Thoracic aorta (tissue), 2 donors: ENCODE measurements at regions not wholly inside any gene's neighbourhood (a gene's known extent, or its start where the extent isn't known, plus 50 kb on each side); places are given as distances from the start of the nearest gene placed in this dataset.

ENCODE experiments used
- ATAC-seq: fragments of 150-250 bp; one replicate; pipeline ENCODE4 v1.8.0; 2017; ENCODE audit warnings: low read depth; ENCODE audit not compliant: insufficient number of reproducible peaks, low FRiP score
- DNase-seq: peaks from one replicate; pipeline ENCODE4 v3.0.0-alpha.2; 2020; ENCODE audit warnings: low spot score
- H3K27ac ChIP-seq, 2 donors: fragments of 200-600 bp; sonication (generic); 1 replicate in 1 of 2; 2 replicates in 1 of 2; pipeline ENCODE4 v1.5.1; 2016; ENCODE audit warnings: mild to moderate bottlenecking in 2 of 2, moderate library complexity in 2 of 2
- H3K27me3 ChIP-seq: fragments of 200-600 bp; sonication (generic); replicated peaks from 2 replicates; pipeline ENCODE4 v1.6.0; 2016; ENCODE audit warnings: mild to moderate bottlenecking; ENCODE audit not compliant: insufficient read depth
- H3K36me3 ChIP-seq: fragments of 200-600 bp; sonication (generic); one replicate; pipeline ENCODE4 v1.5.1; 2016
- H3K4me1 ChIP-seq, 2 donors: fragments of 200-600 bp; sonication (generic); 1 replicate in 1 of 2; 2 replicates in 1 of 2; pipeline versions ENCODE4 v1.5.1 to v1.6.0; 2016; ENCODE audit warnings: low read depth in 2 of 2, mild to moderate bottlenecking in 1 of 2; ENCODE audit not compliant: control insufficient read depth in 1 of 2
- H3K4me3 ChIP-seq: fragments of 200-600 bp; sonication (generic); 2 replicates; pipeline ENCODE4 v1.5.1; 2016; ENCODE audit warnings: mild to moderate bottlenecking
- H3K9me3 ChIP-seq: fragments of 200-600 bp; sonication (generic); 2 replicates; pipeline ENCODE4 v1.5.1; 2016
- TF ChIP-seq, protein P1 (sequence below): fragments of 200-600 bp; sonication (generic); IDR thresholded peaks from one replicate; pipeline ENCODE4 v1.5.1; 2019; ENCODE audit warnings: antibody characterized with exemption

DNA sequence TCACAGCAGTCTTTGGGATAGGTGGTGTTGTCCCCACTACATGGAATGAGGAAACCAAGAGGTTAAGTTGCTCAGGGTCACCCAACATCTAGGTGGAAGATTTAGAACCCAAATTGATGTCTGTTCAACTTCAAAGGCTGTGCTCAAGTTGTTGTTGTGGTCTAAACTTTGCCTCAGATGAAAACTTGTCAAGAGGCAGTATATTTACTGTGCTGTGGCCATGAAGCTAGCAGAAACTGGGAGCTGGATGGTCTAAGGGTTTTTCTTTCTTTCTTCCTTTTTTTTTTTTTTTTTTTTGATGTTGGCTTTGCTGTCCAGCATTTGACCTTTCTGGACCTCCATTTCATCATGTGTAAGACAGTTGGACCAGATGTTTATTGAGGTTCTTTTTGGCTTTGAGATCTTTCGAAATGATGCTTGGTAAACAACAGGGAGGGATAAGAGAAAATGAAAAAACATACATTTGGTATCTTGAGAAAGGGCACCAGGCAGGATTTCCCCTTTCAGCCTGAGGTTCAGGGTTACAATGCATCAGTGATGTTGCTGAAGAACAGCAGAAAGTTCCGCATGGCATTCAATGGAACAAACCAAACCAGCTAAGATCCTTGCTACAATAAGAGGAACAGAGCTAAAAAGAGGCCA is 166.2 kb upstream of the RPS6KA3 start:
- no peaks in the 10 kb centered on the region for H3K27me3 ChIP-seq
- TF ChIP-seq, protein P1, sequence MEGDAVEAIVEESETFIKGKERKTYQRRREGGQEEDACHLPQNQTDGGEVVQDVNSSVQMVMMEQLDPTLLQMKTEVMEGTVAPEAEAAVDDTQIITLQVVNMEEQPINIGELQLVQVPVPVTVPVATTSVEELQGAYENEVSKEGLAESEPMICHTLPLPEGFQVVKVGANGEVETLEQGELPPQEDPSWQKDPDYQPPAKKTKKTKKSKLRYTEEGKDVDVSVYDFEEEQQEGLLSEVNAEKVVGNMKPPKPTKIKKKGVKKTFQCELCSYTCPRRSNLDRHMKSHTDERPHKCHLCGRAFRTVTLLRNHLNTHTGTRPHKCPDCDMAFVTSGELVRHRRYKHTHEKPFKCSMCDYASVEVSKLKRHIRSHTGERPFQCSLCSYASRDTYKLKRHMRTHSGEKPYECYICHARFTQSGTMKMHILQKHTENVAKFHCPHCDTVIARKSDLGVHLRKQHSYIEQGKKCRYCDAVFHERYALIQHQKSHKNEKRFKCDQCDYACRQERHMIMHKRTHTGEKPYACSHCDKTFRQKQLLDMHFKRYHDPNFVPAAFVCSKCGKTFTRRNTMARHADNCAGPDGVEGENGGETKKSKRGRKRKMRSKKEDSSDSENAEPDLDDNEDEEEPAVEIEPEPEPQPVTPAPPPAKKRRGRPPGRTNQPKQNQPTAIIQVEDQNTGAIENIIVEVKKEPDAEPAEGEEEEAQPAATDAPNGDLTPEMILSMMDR = no peak
- DNase-seq (no peak), ATAC-seq (no peak)
- H3K4me3 ChIP-seq = no peak overlapping the region
- H3K4me1 ChIP-seq = no peaks in the 10 kb centered on the region
- H3K36me3 ChIP-seq = no peaks in the 10 kb centered on the region
- no peak overlapping the region for H3K27ac ChIP-seq
- no peaks in the 10 kb centered on the region for H3K9me3 ChIP-seq

DNA sequence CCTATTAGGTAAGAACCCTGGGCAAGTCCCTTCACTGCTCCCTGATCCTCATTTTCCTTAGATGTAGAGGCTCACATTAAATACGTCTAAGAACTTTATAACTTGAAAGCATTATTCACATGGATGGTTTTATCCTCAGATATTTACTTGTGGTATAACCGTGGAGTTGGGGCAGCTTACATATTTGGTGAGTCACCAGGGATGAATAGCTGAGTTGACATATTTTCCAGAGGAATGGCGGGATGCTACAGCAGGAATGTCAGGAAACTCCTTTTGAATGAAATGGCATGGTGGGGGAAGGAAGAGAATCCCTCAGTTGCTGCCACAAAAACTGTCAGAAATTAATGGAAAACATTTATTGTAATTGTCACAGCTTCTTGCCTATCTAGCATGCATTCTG is 165.3 kb upstream of the RPS6KA3 start:
- H3K4me1 ChIP-seq = no peaks in the 10 kb centered on the region
- no peaks in the 10 kb centered on the region for H3K27me3 ChIP-seq
- ATAC-seq = no peak
- TF ChIP-seq, protein P1 = no peak
- no peak for DNase-seq
- no peak overlapping the region for H3K27ac ChIP-seq
- no peaks in the 10 kb centered on the region for H3K36me3 ChIP-seq
- H3K9me3 ChIP-seq = no peaks in the 10 kb centered on the region
- H3K4me3 ChIP-seq = no peak overlapping the region

DNA sequence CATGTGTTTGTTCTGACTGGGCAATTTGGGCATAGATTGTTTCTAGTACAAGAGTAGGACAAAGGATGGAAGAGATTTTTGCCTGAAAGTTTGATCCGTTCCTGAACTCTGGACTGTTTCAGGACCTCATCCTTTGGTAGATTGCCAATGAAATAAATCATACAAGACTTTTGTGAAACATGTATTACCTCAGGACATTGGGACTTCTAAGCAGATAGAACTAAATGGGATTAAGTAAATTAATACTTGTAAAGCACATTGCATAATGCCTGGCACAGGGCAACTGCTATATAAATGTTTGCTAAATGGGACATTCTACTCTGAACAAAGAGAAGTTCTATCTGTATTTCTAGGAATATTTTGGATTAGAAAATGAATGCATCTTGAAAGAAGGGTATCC is 164.8 kb upstream of the RPS6KA3 start:
- Histone ChIP-seq H3K9me3 (no peaks in the 10 kb centered on the region), H3K4me3 (no peak overlapping the region), H3K27me3 (no peaks in the 10 kb centered on the region), H3K27ac (no peak overlapping the region), H3K36me3 (no peaks in the 10 kb centered on the region), H3K4me1 (no peaks in the 10 kb centered on the region)
- TF ChIP-seq, protein P1 = no peak
- ATAC-seq = no peak
- no peak for DNase-seq

DNA sequence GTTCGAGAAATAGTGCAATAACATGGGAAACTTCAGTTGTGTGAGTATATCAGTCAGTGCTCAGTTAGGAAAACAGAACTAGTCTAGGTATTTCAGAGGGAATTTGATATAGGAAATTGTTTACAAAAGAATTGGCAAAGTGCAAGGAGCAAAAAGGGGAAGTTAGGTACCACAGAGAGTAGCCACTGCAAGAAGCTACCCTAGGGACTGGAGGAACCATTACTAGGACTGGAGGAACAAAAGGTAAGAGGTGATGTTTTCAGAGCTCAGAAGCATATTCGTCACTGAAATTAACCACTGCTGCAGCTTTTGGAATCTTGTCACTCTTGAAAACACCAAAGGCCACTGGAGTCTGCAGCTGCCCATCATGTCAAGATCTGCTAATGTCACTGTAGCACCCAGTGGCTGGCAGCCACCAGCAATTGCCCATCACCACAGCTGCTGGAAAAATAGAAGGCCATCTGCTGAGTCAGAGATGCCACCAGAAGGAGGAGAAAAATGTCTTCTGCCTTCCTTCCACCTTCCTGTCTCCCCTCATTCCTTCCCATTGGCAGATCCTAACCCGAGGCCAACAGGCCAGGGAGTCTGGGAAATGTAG is 160.6 kb upstream of the RPS6KA3 start:
- ATAC-seq (no peak), DNase-seq (no peak)
- Histone ChIP-seq H3K4me3 (no peak overlapping the region), H3K36me3 (no peaks in the 10 kb centered on the region), H3K9me3 (no peaks in the 10 kb centered on the region), H3K4me1 (no peaks in the 10 kb centered on the region), H3K27ac (no peak overlapping the region), H3K27me3 (no peaks in the 10 kb centered on the region)
- TF ChIP-seq, protein P1 = no peak

DNA sequence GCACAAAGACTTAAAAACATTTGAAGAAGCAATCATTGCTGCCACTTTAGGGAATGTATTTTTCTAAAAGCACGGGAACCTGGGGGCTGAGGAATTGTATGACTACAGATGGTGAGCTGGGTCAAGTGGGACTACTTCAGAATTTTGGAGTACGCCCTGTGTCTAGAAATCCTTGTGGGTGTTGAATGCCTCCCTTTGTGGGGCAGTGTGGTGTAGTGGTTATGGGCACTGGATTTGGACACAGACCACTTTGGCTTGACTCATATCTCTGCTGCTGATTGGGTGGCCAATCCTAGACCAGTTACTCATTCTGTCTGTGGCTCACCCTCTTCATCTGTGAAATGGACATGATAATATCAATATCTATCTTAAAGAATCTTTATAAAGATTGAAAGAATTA is 155.0 kb upstream of the RPS6KA3 start:
- DNase-seq (no peak), ATAC-seq (no peak)
- H3K4me3 ChIP-seq = no peak overlapping the region
- no peaks in the 10 kb centered on the region for H3K36me3 ChIP-seq
- H3K27ac ChIP-seq = no peak overlapping the region
- H3K4me1 ChIP-seq = no peaks in the 10 kb centered on the region
- TF ChIP-seq, protein P1 = no peak
- no peaks in the 10 kb centered on the region for H3K27me3 ChIP-seq
- no peaks in the 10 kb centered on the region for H3K9me3 ChIP-seq
